ENCODE measurements at regions not wholly inside any gene's neighbourhood (a gene's known extent, or its start where the extent isn't known, plus 50 kb on each side); places are given as distances from the start of the nearest gene placed in this dataset.
A peak's percentile ranks its signal among the peaks of the same experiment; 100 is the strongest.

DNA sequence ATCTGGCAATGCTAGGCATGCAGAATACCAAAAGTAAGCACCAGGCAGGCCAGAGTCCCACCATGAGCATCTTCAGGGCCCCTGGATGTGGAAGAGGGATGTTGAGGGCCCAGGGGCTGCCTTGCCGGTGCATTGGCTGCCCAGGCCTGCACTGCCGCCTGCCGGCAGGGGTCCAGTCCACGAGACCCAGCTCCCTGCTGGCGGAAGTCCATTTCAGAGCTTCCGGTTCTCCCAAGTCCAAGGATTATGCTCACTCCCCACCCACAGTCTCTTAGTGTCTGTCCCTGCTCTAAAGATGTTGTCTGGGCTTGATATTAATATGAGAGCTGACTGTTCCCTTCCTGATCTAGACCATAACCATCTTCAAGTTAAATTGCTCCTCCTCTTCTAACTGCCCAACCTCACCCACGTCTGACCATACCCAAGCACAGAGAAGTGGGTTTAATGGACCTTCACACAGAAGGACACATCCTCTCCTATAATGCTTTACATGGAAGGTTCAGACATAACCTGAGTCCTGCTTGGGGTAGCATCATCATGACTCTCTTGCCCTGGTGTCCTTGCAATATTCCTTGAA lies 117.4 kb downstream of the DAD1 start:
- H3K36me3 ChIP-seq (ENCODE audit: control insufficient read depth in 1 of 2, insufficient read depth in 2 of 2, low read length in 2 of 2), result no peaks in the 10 kb centered on the region
- no peak overlapping the region for H3K9ac ChIP-seq (ENCODE audit: low read depth in 1 of 2, low read length in 2 of 2)
- H3K9me3 ChIP-seq (ENCODE audit: control insufficient read depth in 1 of 2, low read length in 2 of 2), result no peaks in the 10 kb centered on the region
- no peaks in the 10 kb centered on the region for H3K27me3 ChIP-seq (ENCODE audit: control insufficient read depth in 1 of 2, insufficient read depth in 2 of 2, low read length in 2 of 2)
- H3K4me3 ChIP-seq (ENCODE audit: low read depth in 1 of 2, low read length in 2 of 2), result no peak overlapping the region
- no peak overlapping the region for H3K27ac ChIP-seq (ENCODE audit: low read depth, low read length)
- H3K4me1 ChIP-seq (ENCODE audit: control insufficient read depth in 1 of 2, insufficient read depth in 2 of 2, low read length in 2 of 2), result peaks cover 5 to 6% of the 10 kb centered on the region in 2 donors

DNA sequence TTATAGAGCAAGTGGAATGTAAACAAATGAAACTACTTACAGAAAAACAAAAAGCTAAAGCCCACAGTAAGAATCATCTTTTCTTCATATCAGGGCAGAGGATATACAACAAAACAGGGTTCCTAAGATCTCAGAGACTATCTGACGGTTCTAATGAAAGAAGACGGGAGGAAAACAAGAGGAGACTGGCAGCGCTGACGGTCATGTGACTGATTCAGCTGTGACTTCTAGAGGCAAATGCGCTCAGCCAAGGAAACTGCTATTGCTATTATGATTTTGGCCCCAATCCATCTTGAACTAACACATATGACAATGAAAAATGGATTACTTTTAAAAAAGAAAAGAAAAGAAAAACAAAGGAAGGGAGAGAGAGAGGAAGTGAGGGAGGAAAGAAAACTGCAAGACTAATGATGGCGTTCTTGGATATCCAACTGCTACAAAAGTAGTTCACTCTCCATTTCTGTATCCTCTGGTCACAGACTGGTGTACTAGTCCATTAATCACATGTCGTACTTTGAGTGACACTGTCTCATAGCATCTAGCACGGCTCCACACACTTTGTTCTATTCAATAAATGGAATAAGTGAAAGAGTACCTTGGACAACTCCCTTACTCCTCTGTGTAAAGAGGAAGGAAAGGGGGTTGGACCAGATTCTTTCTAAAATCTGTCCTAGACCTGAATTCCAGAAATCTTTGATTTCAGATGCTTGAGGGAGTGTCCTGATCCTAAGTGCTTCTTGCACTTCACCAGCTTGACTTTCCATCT lies 119.3 kb downstream of the DAD1 start:
- no peak overlapping the region for H3K9ac ChIP-seq (ENCODE audit: low read depth in 1 of 2, low read length in 2 of 2)
- no peaks in the 10 kb centered on the region for H3K9me3 ChIP-seq (ENCODE audit: control insufficient read depth in 1 of 2, low read length in 2 of 2)
- peak overlapping the region in 1 of 2 donors; percentile 21 for H3K4me3 ChIP-seq (ENCODE audit: low read depth in 1 of 2, low read length in 2 of 2)
- H3K27ac ChIP-seq (ENCODE audit: low read depth, low read length), result no peak overlapping the region
- H3K27me3 ChIP-seq (ENCODE audit: control insufficient read depth in 1 of 2, insufficient read depth in 2 of 2, low read length in 2 of 2), result no peaks in the 10 kb centered on the region
- H3K4me1 ChIP-seq (ENCODE audit: control insufficient read depth in 1 of 2, insufficient read depth in 2 of 2, low read length in 2 of 2), result peaks cover 5 to 6% of the 10 kb centered on the region in 2 donors
- no peaks in the 10 kb centered on the region for H3K36me3 ChIP-seq (ENCODE audit: control insufficient read depth in 1 of 2, insufficient read depth in 2 of 2, low read length in 2 of 2)

DNA sequence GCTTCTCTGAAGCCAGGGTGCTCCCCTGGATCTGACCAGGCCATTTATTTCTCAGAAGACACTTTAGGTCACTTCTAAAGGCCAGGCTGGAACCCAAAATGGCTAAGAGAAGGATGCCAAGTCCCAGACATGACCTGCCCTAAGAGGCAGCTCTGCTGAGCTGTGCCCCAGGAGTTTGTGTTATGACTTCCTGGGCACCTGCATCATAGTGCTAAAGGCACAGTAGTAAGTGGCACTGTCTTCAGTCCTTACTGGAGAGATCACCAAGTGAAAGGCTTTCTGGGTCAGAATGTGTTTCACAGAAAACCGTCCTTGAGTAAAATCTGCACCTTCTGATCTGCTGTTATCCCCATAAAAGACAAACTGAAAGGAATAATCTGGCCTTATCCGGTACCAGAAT lies 120.2 kb downstream of the DAD1 start:
- H3K4me1 ChIP-seq (ENCODE audit: control insufficient read depth in 1 of 2, insufficient read depth in 2 of 2, low read length in 2 of 2), result peaks cover 5 to 12% of the 10 kb centered on the region in 2 donors
- no peaks in the 10 kb centered on the region for H3K36me3 ChIP-seq (ENCODE audit: control insufficient read depth in 1 of 2, insufficient read depth in 2 of 2, low read length in 2 of 2)
- H3K27me3 ChIP-seq (ENCODE audit: control insufficient read depth in 1 of 2, insufficient read depth in 2 of 2, low read length in 2 of 2), result no peaks in the 10 kb centered on the region
- no peaks in the 10 kb centered on the region for H3K9me3 ChIP-seq (ENCODE audit: control insufficient read depth in 1 of 2, low read length in 2 of 2)
- no peak overlapping the region for H3K27ac ChIP-seq (ENCODE audit: low read depth, low read length)
- no peak overlapping the region for H3K4me3 ChIP-seq (ENCODE audit: low read depth in 1 of 2, low read length in 2 of 2)
- no peak overlapping the region for H3K9ac ChIP-seq (ENCODE audit: low read depth in 1 of 2, low read length in 2 of 2)

DNA sequence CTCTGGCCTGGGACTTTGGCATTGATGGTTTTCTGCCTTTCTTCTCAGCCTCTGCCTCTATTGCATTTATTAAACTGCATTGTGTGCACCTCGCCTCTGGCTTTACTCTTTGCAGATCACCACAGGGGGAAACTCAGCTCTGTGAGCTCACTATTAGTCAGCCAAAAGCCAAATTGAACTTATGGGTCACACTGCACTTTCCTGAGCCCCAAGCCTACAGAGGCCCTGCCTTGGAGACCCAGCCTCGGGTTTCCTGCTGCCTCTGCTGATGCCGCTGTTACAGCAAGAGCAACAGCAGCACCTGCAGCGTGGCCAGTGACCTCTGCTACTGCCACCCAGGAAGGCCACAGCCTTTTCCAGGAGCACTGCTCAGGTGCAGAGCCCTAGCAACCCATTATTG lies 122.5 kb downstream of the DAD1 start:
- H3K36me3 ChIP-seq (ENCODE audit: control insufficient read depth in 1 of 2, insufficient read depth in 2 of 2, low read length in 2 of 2), result no peaks in the 10 kb centered on the region
- no peaks in the 10 kb centered on the region for H3K27me3 ChIP-seq (ENCODE audit: control insufficient read depth in 1 of 2, insufficient read depth in 2 of 2, low read length in 2 of 2)
- H3K9me3 ChIP-seq (ENCODE audit: control insufficient read depth in 1 of 2, low read length in 2 of 2), result no peaks in the 10 kb centered on the region
- peaks cover 0 to 7% of the 10 kb centered on the region in 2 donors for H3K4me1 ChIP-seq (ENCODE audit: control insufficient read depth in 1 of 2, insufficient read depth in 2 of 2, low read length in 2 of 2)
- H3K27ac ChIP-seq (ENCODE audit: low read depth, low read length), result no peak overlapping the region
- no peak overlapping the region for H3K4me3 ChIP-seq (ENCODE audit: low read depth in 1 of 2, low read length in 2 of 2)
- H3K9ac ChIP-seq (ENCODE audit: low read depth in 1 of 2, low read length in 2 of 2), result no peak overlapping the region

DNA sequence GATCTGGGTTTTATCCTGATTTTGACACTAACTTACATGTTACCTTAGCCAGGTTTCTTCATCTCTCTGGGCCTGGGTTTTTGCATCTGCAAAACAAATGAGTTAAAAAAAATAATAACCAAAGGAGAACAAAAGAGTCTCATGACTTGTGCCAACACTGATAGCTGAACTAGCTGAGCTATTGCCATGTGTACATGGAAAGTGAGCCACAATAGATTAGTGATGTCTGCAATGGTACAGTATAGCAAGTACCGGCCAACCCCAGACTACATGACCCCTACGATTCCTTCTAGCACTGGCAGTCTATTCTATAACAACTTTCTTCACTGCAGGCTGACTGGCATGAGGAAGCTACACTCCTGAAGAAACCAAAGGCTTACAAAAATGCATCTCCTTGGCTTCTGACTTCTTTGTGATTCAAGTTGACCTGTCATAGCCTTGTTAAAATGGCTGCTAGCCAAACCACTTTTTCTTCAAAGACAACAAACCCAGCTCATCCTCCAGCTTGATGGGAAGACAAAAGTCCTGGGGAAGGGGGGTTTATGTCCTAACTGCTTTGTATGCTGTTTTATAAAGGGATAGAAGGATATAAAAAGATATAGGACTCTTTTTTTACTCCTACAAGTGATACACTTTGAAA lies 123.7 kb downstream of the DAD1 start:
- H3K27ac ChIP-seq (ENCODE audit: low read depth, low read length), result no peak overlapping the region
- H3K9ac ChIP-seq (ENCODE audit: low read depth in 1 of 2, low read length in 2 of 2), result no peak overlapping the region
- no peaks in the 10 kb centered on the region for H3K36me3 ChIP-seq (ENCODE audit: control insufficient read depth in 1 of 2, insufficient read depth in 2 of 2, low read length in 2 of 2)
- peaks cover 0 to 6% of the 10 kb centered on the region in 2 donors for H3K4me1 ChIP-seq (ENCODE audit: control insufficient read depth in 1 of 2, insufficient read depth in 2 of 2, low read length in 2 of 2)
- no peaks in the 10 kb centered on the region for H3K27me3 ChIP-seq (ENCODE audit: control insufficient read depth in 1 of 2, insufficient read depth in 2 of 2, low read length in 2 of 2)
- H3K4me3 ChIP-seq (ENCODE audit: low read depth in 1 of 2, low read length in 2 of 2), result no peak overlapping the region
- no peaks in the 10 kb centered on the region for H3K9me3 ChIP-seq (ENCODE audit: control insufficient read depth in 1 of 2, low read length in 2 of 2)

DNA sequence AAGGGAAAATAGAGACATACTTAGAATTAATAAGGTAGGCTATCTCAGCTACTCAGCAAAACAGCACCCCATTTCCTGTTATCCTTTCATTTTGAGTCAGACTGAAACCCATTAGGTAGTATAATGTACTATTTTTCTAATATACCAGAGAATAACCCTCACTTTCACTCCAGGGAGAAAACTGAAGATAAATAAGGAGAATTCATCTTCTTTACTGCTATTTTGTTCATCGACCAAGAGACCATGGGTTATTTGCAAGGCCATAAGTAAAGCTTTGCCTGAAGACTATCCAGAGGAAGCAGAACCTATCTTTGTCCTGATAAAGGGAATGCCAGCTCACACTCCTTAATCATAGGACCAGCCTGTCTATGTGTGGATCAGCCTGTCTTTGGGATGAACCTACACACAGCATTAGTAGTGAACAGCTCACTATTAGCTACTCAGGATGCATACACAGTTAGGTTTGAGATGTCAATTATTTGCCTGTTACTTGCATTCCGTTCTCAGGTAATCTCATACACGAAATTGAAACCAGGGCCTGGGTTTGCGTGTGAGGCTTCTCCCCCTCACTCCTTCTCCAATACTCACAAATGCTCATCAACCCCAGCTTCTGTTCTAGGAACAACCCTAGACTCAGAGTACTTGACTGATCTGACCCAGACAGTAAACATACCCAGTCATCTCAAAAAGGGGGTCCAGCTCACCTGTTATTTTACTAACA lies 124.4 kb downstream of the DAD1 start:
- H3K9ac ChIP-seq (ENCODE audit: low read depth in 1 of 2, low read length in 2 of 2), result no peak overlapping the region
- H3K9me3 ChIP-seq (ENCODE audit: control insufficient read depth in 1 of 2, low read length in 2 of 2), result no peaks in the 10 kb centered on the region
- no peak overlapping the region for H3K4me3 ChIP-seq (ENCODE audit: low read depth in 1 of 2, low read length in 2 of 2)
- H3K27me3 ChIP-seq (ENCODE audit: control insufficient read depth in 1 of 2, insufficient read depth in 2 of 2, low read length in 2 of 2), result no peaks in the 10 kb centered on the region
- no peaks in the 10 kb centered on the region for H3K36me3 ChIP-seq (ENCODE audit: control insufficient read depth in 1 of 2, insufficient read depth in 2 of 2, low read length in 2 of 2)
- peaks cover 0 to 6% of the 10 kb centered on the region in 2 donors for H3K4me1 ChIP-seq (ENCODE audit: control insufficient read depth in 1 of 2, insufficient read depth in 2 of 2, low read length in 2 of 2)
- H3K27ac ChIP-seq (ENCODE audit: low read depth, low read length), result no peak overlapping the region

DNA sequence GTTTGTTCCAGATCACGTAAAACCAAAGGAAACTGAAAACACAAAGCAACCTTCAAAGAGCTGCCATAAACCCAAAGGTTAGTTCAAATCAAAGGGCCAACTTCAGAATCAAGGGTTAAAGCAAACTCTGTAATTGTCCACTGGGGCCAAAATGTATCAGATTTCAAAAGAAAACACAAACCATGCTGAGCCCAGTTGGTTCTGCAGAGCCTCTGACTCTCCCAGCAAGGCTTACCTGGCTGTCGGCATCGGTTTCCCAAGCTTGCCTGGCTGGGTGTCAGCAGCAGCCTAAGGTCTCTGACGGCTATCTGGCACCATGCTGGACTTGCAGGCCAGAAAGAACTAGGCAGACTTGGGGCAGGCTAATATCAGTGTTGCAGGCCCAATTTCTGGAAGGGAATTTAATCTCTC lies 125.3 kb downstream of the DAD1 start:
- Histone ChIP-seq H3K27me3 (ENCODE audit: control insufficient read depth in 1 of 2, insufficient read depth in 2 of 2, low read length in 2 of 2) (no peaks in the 10 kb centered on the region), H3K9ac (ENCODE audit: low read depth in 1 of 2, low read length in 2 of 2) (no peak overlapping the region), H3K9me3 (ENCODE audit: control insufficient read depth in 1 of 2, low read length in 2 of 2) (no peaks in the 10 kb centered on the region), H3K4me1 (ENCODE audit: control insufficient read depth in 1 of 2, insufficient read depth in 2 of 2, low read length in 2 of 2) (peaks cover 0 to 6% of the 10 kb centered on the region in 2 donors), H3K36me3 (ENCODE audit: control insufficient read depth in 1 of 2, insufficient read depth in 2 of 2, low read length in 2 of 2) (no peaks in the 10 kb centered on the region), H3K27ac (ENCODE audit: low read depth, low read length) (no peak overlapping the region), H3K4me3 (ENCODE audit: low read depth in 1 of 2, low read length in 2 of 2) (no peak overlapping the region)

DNA sequence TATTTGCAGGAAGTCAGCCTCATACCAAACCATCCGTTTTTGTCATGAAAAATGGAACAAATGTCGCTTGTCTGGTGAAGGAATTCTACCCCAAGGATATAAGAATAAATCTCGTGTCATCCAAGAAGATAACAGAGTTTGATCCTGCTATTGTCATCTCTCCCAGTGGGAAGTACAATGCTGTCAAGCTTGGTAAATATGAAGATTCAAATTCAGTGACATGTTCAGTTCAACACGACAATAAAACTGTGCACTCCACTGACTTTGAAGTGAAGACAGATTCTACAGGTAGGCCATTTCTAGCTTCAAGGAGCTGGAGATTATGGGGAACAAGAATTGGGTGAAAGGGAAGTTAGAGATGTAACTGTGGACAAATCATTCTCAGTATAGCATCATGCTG lies 126.1 kb downstream of the DAD1 start:
- H3K9ac ChIP-seq (ENCODE audit: low read depth in 1 of 2, low read length in 2 of 2), result no peak overlapping the region
- no peak overlapping the region for H3K27ac ChIP-seq (ENCODE audit: low read depth, low read length)
- no peak overlapping the region for H3K4me3 ChIP-seq (ENCODE audit: low read depth in 1 of 2, low read length in 2 of 2)
- H3K36me3 ChIP-seq (ENCODE audit: control insufficient read depth in 1 of 2, insufficient read depth in 2 of 2, low read length in 2 of 2), result no peaks in the 10 kb centered on the region
- peaks cover 0 to 6% of the 10 kb centered on the region in 2 donors for H3K4me1 ChIP-seq (ENCODE audit: control insufficient read depth in 1 of 2, insufficient read depth in 2 of 2, low read length in 2 of 2)
- H3K27me3 ChIP-seq (ENCODE audit: control insufficient read depth in 1 of 2, insufficient read depth in 2 of 2, low read length in 2 of 2), result no peaks in the 10 kb centered on the region
- H3K9me3 ChIP-seq (ENCODE audit: control insufficient read depth in 1 of 2, low read length in 2 of 2), result no peaks in the 10 kb centered on the region

DNA sequence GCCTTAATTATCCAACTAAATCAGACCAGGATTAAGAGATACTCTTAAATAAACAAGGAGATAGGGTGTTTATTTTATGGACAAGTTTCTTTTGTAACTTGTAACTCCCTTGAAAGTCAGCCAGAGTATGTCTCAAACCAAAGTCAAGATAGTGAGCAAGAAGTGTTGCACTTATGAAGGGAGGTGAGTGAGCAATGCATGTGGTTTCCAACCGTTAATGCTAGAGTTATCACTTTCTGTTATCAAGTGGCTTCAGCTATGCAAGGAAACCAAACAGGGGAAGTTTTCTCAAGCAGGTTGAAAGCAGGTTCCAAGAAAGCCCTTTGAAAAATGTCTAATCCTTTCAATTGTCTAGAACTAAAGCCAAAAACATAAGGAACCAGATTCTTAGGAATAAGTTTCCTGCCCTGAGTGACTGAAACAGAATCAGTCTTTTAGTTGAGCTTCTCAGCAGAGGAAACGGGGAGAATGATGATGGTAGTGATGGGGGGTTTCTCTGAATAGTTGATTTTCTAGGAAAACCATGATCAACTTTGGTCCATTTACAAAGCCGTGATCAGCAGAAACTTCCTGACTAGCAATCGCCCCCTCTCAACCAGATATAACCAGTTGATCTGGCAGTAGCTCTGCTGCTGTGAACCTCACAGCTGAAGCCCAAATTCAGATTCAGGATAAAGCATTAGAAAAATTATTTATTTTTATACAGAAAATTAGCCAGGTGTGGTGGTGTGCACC lies 128.4 kb downstream of the DAD1 start:
- Histone ChIP-seq H3K27me3 (ENCODE audit: control insufficient read depth in 1 of 2, insufficient read depth in 2 of 2, low read length in 2 of 2) (no peaks in the 10 kb centered on the region), H3K36me3 (ENCODE audit: control insufficient read depth in 1 of 2, insufficient read depth in 2 of 2, low read length in 2 of 2) (no peaks in the 10 kb centered on the region), H3K4me3 (ENCODE audit: low read depth in 1 of 2, low read length in 2 of 2) (no peak overlapping the region), H3K9ac (ENCODE audit: low read depth in 1 of 2, low read length in 2 of 2) (no peak overlapping the region), H3K27ac (ENCODE audit: low read depth, low read length) (no peak overlapping the region), H3K4me1 (ENCODE audit: control insufficient read depth in 1 of 2, insufficient read depth in 2 of 2, low read length in 2 of 2) (peaks cover 0 to 6% of the 10 kb centered on the region in 2 donors), H3K9me3 (ENCODE audit: control insufficient read depth in 1 of 2, low read length in 2 of 2) (no peaks in the 10 kb centered on the region)

Measured in duodenal mucosa (tissue), 2 donors.